ENCODE measurements at regions not wholly inside any gene's neighbourhood (a gene's known extent, or its start where the extent isn't known, plus 50 kb on each side); places are given as distances from the start of the nearest gene placed in this dataset.
"Not testable (repeated sequence)": the region's sequence is repeated elsewhere in the genome, so short reads cannot be mapped to it uniquely, and the experiment has no call there.

- no peak for DNase-seq (ENCODE audit: low spot score)
Observed at GRCh38 chr3:137116619-137117018, 158.8 kb downstream of the IL20RB start.

- no peak for DNase-seq (ENCODE audit: low spot score)
Observed at GRCh38 chr3:137121704-137122314, 164.0 kb downstream of the IL20RB start.

- DNase-seq (ENCODE audit: low spot score): no peak
Observed at GRCh38 chr3:137131081-137131480, 173.3 kb downstream of the IL20RB start.

GRCh38 chr3:137134431-137134830 lies 176.6 kb downstream of the IL20RB start:
- DNase-seq (ENCODE audit: low spot score): no peak

GRCh38 chr3:137148406-137148805 lies 190.6 kb downstream of the IL20RB start:
- no peak for DNase-seq (ENCODE audit: low spot score)

GRCh38 chr3:137148917-137149316 lies 191.1 kb downstream of the IL20RB start:
- no peak for DNase-seq (ENCODE audit: low spot score)

- no peak for DNase-seq (ENCODE audit: low spot score)
Observed at GRCh38 chr3:137150825-137151224, 193.0 kb downstream of the IL20RB start.

GRCh38 chr3:137153046-137153445 lies 195.3 kb downstream of the IL20RB start:
- not testable (repeated sequence) for DNase-seq (ENCODE audit: low spot score)

GRCh38 chr3:137163241-137163871 lies 205.6 kb downstream of the IL20RB start:
- DNase-seq (ENCODE audit: low spot score): peak; percentile 7

- DNase-seq (ENCODE audit: low spot score): no peak
Observed at GRCh38 chr3:137163958-137164357, 206.2 kb downstream of the IL20RB start.

- no peak for DNase-seq (ENCODE audit: low spot score)
Observed at GRCh38 chr3:137165117-137165806, 207.5 kb downstream of the IL20RB start.

- DNase-seq (ENCODE audit: low spot score): no peak
Observed at GRCh38 chr3:137171834-137172603, 214.2 kb downstream of the IL20RB start.

GRCh38 chr3:137172728-137173127 lies 214.9 kb downstream of the IL20RB start:
- no peak for DNase-seq (ENCODE audit: low spot score)

GRCh38 chr3:137174514-137174913 lies 216.7 kb downstream of the IL20RB start:
- no peak for DNase-seq (ENCODE audit: low spot score)

- no peak for DNase-seq (ENCODE audit: low spot score)
Observed at GRCh38 chr3:137180220-137180619, 222.4 kb downstream of the IL20RB start.

GRCh38 chr3:137191133-137191923 lies 233.5 kb downstream of the IL20RB start:
- DNase-seq (ENCODE audit: low spot score): no peak

- no peak for DNase-seq (ENCODE audit: low spot score)
Observed at GRCh38 chr3:137191951-137192350, 234.2 kb downstream of the IL20RB start.

GRCh38 chr3:137194301-137194700 lies 236.5 kb downstream of the IL20RB start:
- no peak for DNase-seq (ENCODE audit: low spot score)

GRCh38 chr3:137198374-137198773 lies 240.6 kb downstream of the IL20RB start:
- DNase-seq (ENCODE audit: low spot score): not testable (repeated sequence)

- DNase-seq (ENCODE audit: low spot score): no peak
Observed at GRCh38 chr3:137199678-137200077, 241.9 kb downstream of the IL20RB start.

- no peak for DNase-seq (ENCODE audit: low spot score)
Observed at GRCh38 chr3:137201066-137201465, 243.3 kb downstream of the IL20RB start.

- DNase-seq (ENCODE audit: low spot score): no peak
Observed at GRCh38 chr3:137202941-137203340, 245.2 kb downstream of the IL20RB start.
